ENCODE measurements at regions not wholly inside any gene's neighbourhood (a gene's known extent, or its start where the extent isn't known, plus 50 kb on each side); places are given as distances from the start of the nearest gene placed in this dataset.
"Not testable (repeated sequence)": the region's sequence is repeated elsewhere in the genome, so short reads cannot be mapped to it uniquely, and the experiment has no call there.

GRCh38 chr12:95358111-95359083 lies 115.6 kb upstream of the METAP2 start:
- H3K27me3 ChIP-seq (ENCODE audit: control insufficient read depth, insufficient read depth, low read length), result no peaks in the 10 kb centered on the region
- H3K4me2 ChIP-seq (ENCODE audit: low read length), result peak overlapping the region; percentile 56
- H3K9ac ChIP-seq, result no peak overlapping the region
- no peaks in the 10 kb centered on the region for H3K9me3 ChIP-seq (ENCODE audit: control insufficient read depth, low read length)
- no peaks in the 10 kb centered on the region for H3K79me2 ChIP-seq
- peak overlapping the region; percentile 48 for H2AFZ ChIP-seq
- no peak for TF ChIP-seq CTCF (IDR thresholded peaks at IDR 0.05)
- no peak overlapping the region for H3K4me3 ChIP-seq (ENCODE audit: low read depth, low read length)
- peaks cover 13% of the 10 kb centered on the region for H3K4me1 ChIP-seq
- no peaks in the 10 kb centered on the region for H3K36me3 ChIP-seq (ENCODE audit: control insufficient read depth, insufficient read depth, low read length)
- H3K27ac ChIP-seq, result peak overlapping the region; percentile 6

GRCh38 chr12:95365912-95366311 lies 108.0 kb upstream of the METAP2 start:
- H3K9me3 ChIP-seq (ENCODE audit: control insufficient read depth, low read length), result no peaks in the 10 kb centered on the region
- no peak for TF ChIP-seq CTCF (IDR thresholded peaks at IDR 0.05)
- H3K36me3 ChIP-seq (ENCODE audit: control insufficient read depth, insufficient read depth, low read length), result no peaks in the 10 kb centered on the region
- no peak overlapping the region for H2AFZ ChIP-seq
- no peak overlapping the region for H3K4me3 ChIP-seq (ENCODE audit: low read depth, low read length)
- no peaks in the 10 kb centered on the region for H3K27me3 ChIP-seq (ENCODE audit: control insufficient read depth, insufficient read depth, low read length)
- no peak overlapping the region for H3K4me2 ChIP-seq (ENCODE audit: low read length)
- no peak overlapping the region for H3K27ac ChIP-seq
- no peaks in the 10 kb centered on the region for H3K4me1 ChIP-seq
- no peak overlapping the region for H3K9ac ChIP-seq
- no peaks in the 10 kb centered on the region for H3K79me2 ChIP-seq

DNA sequence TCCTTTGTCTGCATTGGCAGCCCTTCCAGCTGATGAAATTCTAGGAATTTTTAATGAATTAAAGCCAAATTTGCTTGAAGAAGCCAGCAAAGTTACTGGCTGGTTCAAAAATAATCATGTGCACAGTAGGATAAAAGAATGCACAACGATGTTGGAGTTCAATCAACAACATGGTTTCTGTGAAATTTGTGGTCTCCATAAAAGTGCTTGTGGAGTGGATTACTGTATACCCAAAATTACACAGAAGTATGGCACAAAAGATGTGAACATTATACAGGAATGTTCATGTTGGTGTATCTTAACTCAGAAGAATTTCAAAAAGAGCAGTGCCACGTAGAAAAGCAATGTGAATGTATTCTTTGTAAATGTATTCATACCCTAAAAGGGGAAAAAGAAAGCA lies 105.0 kb upstream of the METAP2 start:
- Histone ChIP-seq H3K27ac (no peak overlapping the region), H3K4me1 (no peaks in the 10 kb centered on the region), H3K79me2 (no peaks in the 10 kb centered on the region), H3K4me2 (ENCODE audit: low read length) (no peak overlapping the region), H2AFZ (no peak overlapping the region), H3K9ac (no peak overlapping the region), H3K27me3 (ENCODE audit: control insufficient read depth, insufficient read depth, low read length) (no peaks in the 10 kb centered on the region), H3K36me3 (ENCODE audit: control insufficient read depth, insufficient read depth, low read length) (no peaks in the 10 kb centered on the region), H3K4me3 (ENCODE audit: low read depth, low read length) (no peak overlapping the region), H3K9me3 (ENCODE audit: control insufficient read depth, low read length) (no peaks in the 10 kb centered on the region)
- no peak for TF ChIP-seq CTCF (IDR thresholded peaks at IDR 0.05)

- Histone ChIP-seq H3K79me2 (no peaks in the 10 kb centered on the region), H3K27ac (no peak overlapping the region), H3K4me3 (ENCODE audit: low read depth, low read length) (no peak overlapping the region), H3K4me1 (no peaks in the 10 kb centered on the region), H3K36me3 (ENCODE audit: control insufficient read depth, insufficient read depth, low read length) (no peaks in the 10 kb centered on the region), H3K9ac (no peak overlapping the region), H3K27me3 (ENCODE audit: control insufficient read depth, insufficient read depth, low read length) (no peaks in the 10 kb centered on the region), H3K4me2 (ENCODE audit: low read length) (no peak overlapping the region), H2AFZ (no peak overlapping the region), H3K9me3 (ENCODE audit: control insufficient read depth, low read length) (no peaks in the 10 kb centered on the region)
- TF ChIP-seq CTCF (IDR thresholded peaks at IDR 0.05), result no peak
Measured at GRCh38 chr12:95371571-95371970, 102.4 kb upstream of the METAP2 start.

DNA sequence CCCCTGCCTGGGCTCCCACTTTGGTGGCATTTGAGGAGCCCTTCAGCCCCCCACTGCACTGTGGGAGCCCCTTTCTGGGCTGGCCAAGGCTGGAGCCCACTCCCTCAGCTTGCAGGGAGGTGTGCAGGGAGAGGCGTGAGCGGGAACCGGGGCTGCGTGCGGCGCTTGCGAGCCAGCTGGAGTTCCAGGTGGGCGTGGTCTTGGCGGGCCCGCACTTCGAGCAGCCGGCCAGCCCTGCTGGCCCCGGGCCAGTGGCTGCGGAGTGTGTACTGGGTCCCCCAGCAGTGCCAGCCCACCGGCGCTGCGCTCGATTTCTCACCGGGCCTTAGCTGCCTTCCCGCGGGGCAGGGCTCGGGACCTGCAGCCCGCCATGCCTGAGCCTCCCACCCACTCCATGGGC lies 94.5 kb upstream of the METAP2 start:
- H3K27me3 ChIP-seq (ENCODE audit: control insufficient read depth, insufficient read depth, low read length); H3K9ac ChIP-seq; H3K27ac ChIP-seq; H3K79me2 ChIP-seq; H3K9me3 ChIP-seq (ENCODE audit: control insufficient read depth, low read length); H3K4me3 ChIP-seq (ENCODE audit: low read depth, low read length); H2AFZ ChIP-seq; H3K4me1 ChIP-seq; H3K4me2 ChIP-seq (ENCODE audit: low read length); H3K36me3 ChIP-seq (ENCODE audit: control insufficient read depth, insufficient read depth, low read length): not testable (repeated sequence)

DNA sequence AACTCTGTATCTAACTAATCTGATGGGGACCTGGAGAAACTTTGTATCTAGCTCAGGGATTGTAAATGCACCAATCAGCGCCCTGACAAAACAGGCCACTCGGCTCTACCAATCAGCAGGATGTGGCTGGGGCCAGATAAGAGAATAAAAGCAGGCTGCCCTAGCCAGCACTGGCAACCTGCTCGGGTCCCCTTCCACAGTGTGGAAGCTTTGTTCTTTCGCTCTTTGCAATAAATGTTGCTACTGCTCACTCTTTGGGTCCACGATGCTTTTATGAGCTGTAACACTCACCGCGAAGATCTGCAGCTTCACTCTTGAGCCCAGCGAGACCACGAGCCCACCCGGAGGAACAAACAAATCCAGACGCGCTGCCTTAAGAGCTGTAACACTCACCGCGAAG lies 93.6 kb upstream of the METAP2 start:
- not testable (repeated sequence) for H3K79me2 ChIP-seq; H3K4me1 ChIP-seq; H3K4me2 ChIP-seq (ENCODE audit: low read length); H3K36me3 ChIP-seq (ENCODE audit: control insufficient read depth, insufficient read depth, low read length); H3K9ac ChIP-seq; H3K27me3 ChIP-seq (ENCODE audit: control insufficient read depth, insufficient read depth, low read length); H2AFZ ChIP-seq; H3K27ac ChIP-seq; H3K4me3 ChIP-seq (ENCODE audit: low read depth, low read length); H3K9me3 ChIP-seq (ENCODE audit: control insufficient read depth, low read length)

Measured in parathyroid adenoma (tissue), 2 donors.